ENCODE measurements at regions not wholly inside any gene's neighbourhood (a gene's known extent, or its start where the extent isn't known, plus 50 kb on each side); places are given as distances from the start of the nearest gene placed in this dataset.

- Histone ChIP-seq H3K4me1 (ENCODE audit: control insufficient read depth in 1 of 2, insufficient read depth in 2 of 2, low read length in 2 of 2) (no peaks in the 10 kb centered on the region), H3K9ac (ENCODE audit: low read length) (no peak overlapping the region), H3K9me3 (ENCODE audit: control insufficient read depth in 1 of 2, insufficient read depth in 1 of 2, low read depth in 1 of 2, low read length in 2 of 2) (no peaks in the 10 kb centered on the region), H3K36me3 (ENCODE audit: control insufficient read depth in 1 of 2, insufficient read depth in 2 of 2, low read length in 2 of 2) (no peaks in the 10 kb centered on the region), H3K27ac (ENCODE audit: low read depth, low read length) (no peak overlapping the region), H2AFZ (ENCODE audit: low read depth, low read length, poor library complexity, severe bottlenecking) (no peak overlapping the region), H4K20me1 (ENCODE audit: insufficient read depth) (no peaks in the 10 kb centered on the region), H3K79me2 (ENCODE audit: insufficient read depth, low read length) (no peaks in the 10 kb centered on the region), H3K27me3 (ENCODE audit: insufficient read depth, low read length) (peaks cover 15% of the 10 kb centered on the region; the same call in 1 of the 2 replicates), H3K4me2 (ENCODE audit: low read length) (no peak overlapping the region), H3K4me3 (replicated peaks in 1 of 2; ENCODE audit: low read depth in 1 of 2, low read length in 2 of 2) (no peak overlapping the region), H3K9me2 (ENCODE audit: insufficient read depth) (no peaks in the 10 kb centered on the region)
- TF ChIP-seq CBX3 (IDR thresholded peaks at IDR 0.05; ENCODE audit: low read depth) (no peak), ELF1 (IDR thresholded peaks at IDR 0.05; ENCODE audit: borderline replicate concordance, low read depth) (no peak), EZH2phosphoT487 (IDR thresholded peaks at IDR 0.05; ENCODE audit: borderline replicate concordance) (no peak), JUND (IDR thresholded peaks at IDR 0.05) (no peak), REST (IDR thresholded peaks at IDR 0.05; ENCODE audit: low read depth) (no peak), SRF (IDR thresholded peaks at IDR 0.05; ENCODE audit: low read depth) (no peak), MAX (IDR thresholded peaks at IDR 0.05) (no peak), SIN3A (IDR thresholded peaks at IDR 0.05; ENCODE audit: low read depth) (no peak), ZFX (IDR thresholded peaks at IDR 0.05) (no peak), RAD21 (IDR thresholded peaks at IDR 0.05; ENCODE audit: low read depth) (no peak), SP1 (IDR thresholded peaks at IDR 0.05; ENCODE audit: low read depth) (no peak)
- ATAC-seq (no peak), DNase-seq (ENCODE audit: low read depth, low spot score) (no peak)
- CTCF ChIA-PET, result no interaction called here
- RAD21 ChIA-PET (ENCODE audit: low non-redundant PET in 1 of 2, low total read pairs in 2 of 2, uncharacterized antibody in 2 of 2, unreplicated experiment in 2 of 2), result no interaction called here
- intact Hi-C loops (cut with micrococcal nuclease), result no loop called here
- BruUV-seq (replicated peaks), result no TSS peak
- POLR2A ChIA-PET, result no interaction called here
These were observed 228.7 kb downstream of the C1orf94 start for GRCh38 chr1:34405266-34405959.

Measured in HCT116 (cell line).